HEK293T (cell line): ENCODE measurements at regions not wholly inside any gene's neighbourhood (a gene's known extent, or its start where the extent isn't known, plus 50 kb on each side); places are given as distances from the start of the nearest gene placed in this dataset.

Experiments
- CTCF ChIA-PET: fragments of 350-600 bp; formaldehyde crosslinking; extraction: SDS; loops from one replicate; lab custom pipeline; 2021; ENCODE audit warnings: antibody characterized with exemption, inconsistent platforms; lab: Yijun Ruan, JAX
- POLR2A ChIA-PET: fragments of 350-600 bp; formaldehyde crosslinking; extraction: SDS; loops from one replicate; lab custom pipeline; 2020; ENCODE audit warnings: antibody characterized with exemption, inconsistent platforms; lab: Yijun Ruan, JAX
- DNase-seq: peaks from one replicate; pipeline ENCODE4 v3.0.0; 2012; ENCODE audit warnings: mixed read lengths; ENCODE audit errors: extremely low spot score
- ARNT ChIP-seq: fragments of 450-650 bp; IDR thresholded peaks from 2 replicates; pipeline ENCODE4 v1.6.1; 2017; ENCODE audit warnings: mild to moderate bottlenecking
- BHLHE40 ChIP-seq: fragments of 450-650 bp; IDR thresholded peaks from 2 replicates; pipeline ENCODE4 v1.6.1; 2016; ENCODE audit warnings: mild to moderate bottlenecking, moderate library complexity, borderline replicate concordance
- CTBP1 ChIP-seq: fragments of 450-650 bp; IDR thresholded peaks from 2 replicates; pipeline ENCODE4 v1.6.1; 2016; ENCODE audit warnings: borderline replicate concordance
- ELF4 ChIP-seq: fragments of 450-650 bp; IDR thresholded peaks from 2 replicates; pipeline ENCODE4 v1.6.1; 2017; ENCODE audit warnings: antibody characterized with exemption
- FOXA1 ChIP-seq: fragments of 450-650 bp; IDR thresholded peaks from 2 replicates; pipeline ENCODE4 v1.6.1; 2016; ENCODE audit warnings: mild to moderate bottlenecking
- FOXK2 ChIP-seq: fragments of 450-650 bp; IDR thresholded peaks from 2 replicates; pipeline ENCODE4 v1.6.1; 2016; ENCODE audit warnings: mild to moderate bottlenecking
- FOXM1 ChIP-seq: fragments of 450-650 bp; IDR thresholded peaks from 2 replicates; pipeline ENCODE4 v1.6.1; 2017; ENCODE audit warnings: mild to moderate bottlenecking, borderline replicate concordance
- HDGF ChIP-seq: fragments of 450-650 bp; IDR thresholded peaks from 2 replicates; pipeline ENCODE4 v1.6.1; 2017; ENCODE audit warnings: antibody characterized with exemption, borderline replicate concordance
- L3MBTL2 ChIP-seq: fragments of 450-650 bp; conservative IDR thresholded peaks from 2 replicates; pipeline ENCODE4 v1.6.1; 2016; ENCODE audit warnings: mild to moderate bottlenecking
- LEF1 ChIP-seq: fragments of 450-650 bp; IDR thresholded peaks from 2 replicates; pipeline ENCODE4 v1.6.1; 2017; ENCODE audit warnings: mild to moderate bottlenecking, borderline replicate concordance
- NFRKB ChIP-seq: fragments of 450-650 bp; IDR thresholded peaks from 2 replicates; pipeline ENCODE4 v1.6.1; 2016; ENCODE audit warnings: mild to moderate bottlenecking, moderate library complexity
- SP1 ChIP-seq: fragments of 450-650 bp; IDR thresholded peaks from 2 replicates; pipeline ENCODE4 v1.6.1; 2017
- SUZ12 ChIP-seq: fragments of 450-650 bp; IDR thresholded peaks from 2 replicates; pipeline ENCODE4 v1.6.1; 2016; ENCODE audit warnings: mild to moderate bottlenecking
- TARDBP ChIP-seq: fragments of 450-650 bp; IDR thresholded peaks from 2 replicates; pipeline ENCODE4 v1.6.1; 2016
- ZNF384 ChIP-seq: fragments of 450-650 bp; IDR thresholded peaks from 2 replicates; pipeline ENCODE4 v1.6.1; 2016
- TF ChIP-seq, protein P1 (sequence below): fragments of 450-650 bp; IDR thresholded peaks from 2 replicates; pipeline ENCODE4 v1.6.1; 2016

DNA sequence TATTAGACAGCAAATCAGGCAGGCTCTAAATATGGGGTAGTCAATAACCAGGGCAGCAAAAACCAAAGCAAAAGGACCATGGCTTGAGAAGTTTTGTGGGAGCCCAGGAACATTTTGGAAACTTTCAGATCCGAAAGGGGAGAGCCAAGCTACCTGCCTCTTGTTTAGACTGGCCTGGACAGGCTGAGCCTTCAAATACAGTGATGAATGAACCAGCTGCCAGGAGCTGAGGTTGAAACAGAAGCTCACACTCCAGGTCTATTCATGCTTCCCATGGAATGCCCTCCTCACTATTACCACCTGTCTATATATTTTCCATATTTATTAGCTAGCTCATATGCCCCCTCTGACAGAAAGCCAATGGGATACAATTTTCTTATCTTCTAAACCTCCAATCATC, 150.8 kb upstream of the SLC44A1 start:
- ChIA-PET POLR2A (no interaction called here), CTCF (no interaction called here)
- no peak for TF ChIP-seq ZNF384
- TF ChIP-seq FOXK2, result no peak
- no peak for TF ChIP-seq TARDBP
- no peak for DNase-seq

DNA sequence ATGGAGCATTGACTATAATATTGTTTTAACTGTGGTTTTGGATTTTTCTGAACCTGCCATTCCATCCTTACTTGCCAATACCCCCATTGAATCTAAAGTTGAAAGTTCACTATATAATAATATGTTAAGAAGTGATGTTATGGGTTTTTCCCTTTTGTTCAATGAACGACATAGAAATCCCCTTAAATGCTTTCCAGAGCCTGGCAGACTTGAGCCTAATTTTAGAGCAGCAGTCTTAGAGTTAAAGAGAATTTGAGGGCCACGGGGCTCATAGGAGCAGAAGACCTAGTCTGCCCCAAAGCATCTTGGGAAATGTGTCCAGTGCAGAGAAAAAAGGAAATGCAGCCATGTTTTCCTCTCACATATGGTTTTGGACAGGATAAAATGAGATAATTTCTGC, 146.1 kb upstream of the SLC44A1 start:
- no peak for DNase-seq
- no peak for TF ChIP-seq SUZ12
- no peak for TF ChIP-seq FOXK2
- TF ChIP-seq ARNT, result no peak
- TF ChIP-seq LEF1, result no peak
- no peak for TF ChIP-seq L3MBTL2
- TF ChIP-seq, protein P1, sequence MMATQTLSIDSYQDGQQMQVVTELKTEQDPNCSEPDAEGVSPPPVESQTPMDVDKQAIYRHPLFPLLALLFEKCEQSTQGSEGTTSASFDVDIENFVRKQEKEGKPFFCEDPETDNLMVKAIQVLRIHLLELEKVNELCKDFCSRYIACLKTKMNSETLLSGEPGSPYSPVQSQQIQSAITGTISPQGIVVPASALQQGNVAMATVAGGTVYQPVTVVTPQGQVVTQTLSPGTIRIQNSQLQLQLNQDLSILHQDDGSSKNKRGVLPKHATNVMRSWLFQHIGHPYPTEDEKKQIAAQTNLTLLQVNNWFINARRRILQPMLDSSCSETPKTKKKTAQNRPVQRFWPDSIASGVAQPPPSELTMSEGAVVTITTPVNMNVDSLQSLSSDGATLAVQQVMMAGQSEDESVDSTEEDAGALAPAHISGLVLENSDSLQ, result no peak
- TF ChIP-seq ZNF384, result no peak
- no peak for TF ChIP-seq ELF4
- no peak for TF ChIP-seq TARDBP
- ChIA-PET POLR2A (no interaction called here), CTCF (no interaction called here)

DNA sequence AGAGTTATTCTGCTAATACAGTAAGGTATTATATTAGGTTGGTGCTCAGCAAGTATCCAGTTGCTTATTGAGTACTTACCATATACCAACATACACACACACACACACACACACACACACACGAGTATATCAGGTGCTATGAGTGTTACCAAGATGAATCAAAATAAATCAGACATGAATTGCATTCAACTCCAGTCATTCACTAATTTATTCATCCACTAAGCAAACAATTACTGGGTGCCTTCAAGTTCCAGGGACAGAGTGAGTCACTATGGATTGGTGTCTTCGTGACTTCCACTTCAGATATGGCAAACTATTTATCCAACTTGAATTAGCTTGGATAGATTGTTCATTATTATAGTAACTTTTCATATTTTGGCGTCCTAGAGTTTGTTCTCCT, 140.7 kb upstream of the SLC44A1 start:
- DNase-seq, result no peak
- POLR2A ChIA-PET, result no interaction called here
- CTCF ChIA-PET, result no interaction called here
- TF ChIP-seq NFRKB (no peak), CTBP1 (no peak), FOXM1 (no peak), L3MBTL2 (no peak), FOXA1 (no peak), SUZ12 (no peak), HDGF (no peak), TARDBP (no peak), FOXK2 (no peak), ARNT (no peak), ELF4 (no peak), BHLHE40 (no peak), SP1 (no peak), ZNF384 (no peak), LEF1 (no peak)
- TF ChIP-seq, protein P1, result no peak

DNA sequence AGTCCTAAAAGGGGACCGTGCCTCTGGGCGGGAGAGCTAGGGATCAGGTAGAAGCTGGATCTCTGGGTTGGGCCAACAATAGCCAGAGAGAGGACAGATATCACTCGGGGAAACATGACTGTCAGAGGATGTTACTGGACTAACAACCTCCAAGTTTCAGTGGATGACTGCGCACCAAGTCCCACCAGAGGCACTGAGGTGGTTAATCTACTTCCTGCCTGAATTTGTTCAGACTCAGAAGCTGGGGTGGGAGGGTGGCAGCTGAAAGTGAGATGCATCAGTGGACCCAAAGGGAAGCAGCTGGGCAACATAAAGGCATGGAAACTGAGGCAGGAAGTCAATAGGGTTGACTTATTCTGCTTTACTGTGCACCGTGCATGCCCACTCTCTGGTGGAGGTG, 130.1 kb upstream of the SLC44A1 start:
- no peak for TF ChIP-seq LEF1
- no peak for TF ChIP-seq ZNF384
- no peak for TF ChIP-seq FOXK2
- no peak for TF ChIP-seq CTBP1
- no peak for TF ChIP-seq HDGF
- TF ChIP-seq L3MBTL2, result no peak
- no peak for TF ChIP-seq SP1
- TF ChIP-seq FOXA1, result no peak
- no peak for TF ChIP-seq SUZ12
- TF ChIP-seq TARDBP, result no peak
- TF ChIP-seq NFRKB, result no peak
- TF ChIP-seq ARNT, result no peak
- TF ChIP-seq FOXM1, result no peak
- TF ChIP-seq ELF4, result no peak
- TF ChIP-seq, protein P1, result no peak
- no peak for TF ChIP-seq BHLHE40
- POLR2A ChIA-PET, result no interaction called here
- no peak for DNase-seq
- CTCF ChIA-PET, result no interaction called here

DNA sequence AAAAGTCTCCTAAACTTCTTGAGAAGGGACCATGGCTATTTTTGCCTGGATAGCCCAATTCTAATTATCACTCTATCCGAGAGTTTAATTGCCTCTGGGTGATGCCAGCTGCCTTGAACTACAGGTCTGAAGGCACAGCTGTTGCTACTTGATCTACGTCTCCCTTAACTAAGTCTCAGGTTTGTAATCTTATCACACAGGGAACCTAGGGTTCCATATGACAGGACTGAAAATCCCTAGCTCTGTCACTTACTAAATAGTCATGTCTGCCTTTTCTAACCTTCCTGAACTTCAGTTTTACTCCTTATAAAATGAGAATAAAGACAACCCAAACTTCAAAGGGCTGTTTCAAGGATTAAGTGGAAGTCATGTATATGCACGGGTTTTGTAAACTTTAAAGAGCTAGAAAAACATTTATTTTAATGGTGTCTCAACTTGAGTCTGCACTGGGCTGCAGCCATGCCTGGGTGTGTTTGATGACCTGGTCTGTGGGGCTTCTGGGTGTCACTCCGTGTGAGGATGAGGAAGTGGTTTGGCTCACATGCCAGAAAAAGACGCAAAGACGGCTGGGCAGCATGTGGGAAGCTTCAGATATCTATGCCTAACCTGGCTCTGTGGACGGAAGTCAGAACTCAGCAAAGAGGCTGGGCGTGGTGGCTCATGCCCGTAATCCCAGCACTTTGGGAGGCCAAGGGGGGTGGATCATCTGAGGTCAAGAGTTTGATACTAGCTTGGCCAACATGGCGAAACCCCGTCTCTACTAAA, 129.3 kb upstream of the SLC44A1 start:
- no peak for TF ChIP-seq SUZ12
- TF ChIP-seq FOXM1, result no peak
- no peak for TF ChIP-seq NFRKB
- no peak for TF ChIP-seq SP1
- TF ChIP-seq HDGF, result no peak
- TF ChIP-seq, protein P1, result no peak
- no peak for TF ChIP-seq ARNT
- no peak for TF ChIP-seq ELF4
- TF ChIP-seq FOXK2, result no peak
- no peak for TF ChIP-seq LEF1
- TF ChIP-seq CTBP1, result no peak
- no peak for TF ChIP-seq BHLHE40
- TF ChIP-seq ZNF384, result no peak
- no peak for TF ChIP-seq L3MBTL2
- no peak for DNase-seq
- CTCF ChIA-PET, result no interaction called here
- POLR2A ChIA-PET, result no interaction called here
